H9 (cell line): ENCODE measurements at regions not wholly inside any gene's neighbourhood (a gene's known extent, or its start where the extent isn't known, plus 50 kb on each side); places are given as distances from the start of the nearest gene placed in this dataset.

Source experiments
- DNase-seq: peaks from one replicate; pipeline ENCODE4 v3.0.0-alpha.2; 2017
- H2AFZ ChIP-seq: one replicate; pipeline ENCODE4 v1.6.1; 2013; ENCODE audit warnings: mild to moderate bottlenecking, low read length, control low read depth, moderate library complexity
- H2AK5ac ChIP-seq: 2 replicates; pipeline ENCODE4 v1.6.1; 2013; ENCODE audit warnings: low read length, control low read depth, mixed read lengths; ENCODE audit not compliant: insufficient read length
- H2BK120ac ChIP-seq: one replicate; pipeline ENCODE4 v1.6.1; 2013; ENCODE audit warnings: low read depth, mild to moderate bottlenecking, low read length, control low read depth, inconsistent platforms; ENCODE audit not compliant: poor library complexity, severe bottlenecking
- H2BK12ac ChIP-seq: 2 replicates; pipeline ENCODE4 v1.6.1; 2013; ENCODE audit warnings: low read length, control low read depth, mixed read lengths, low read depth; ENCODE audit not compliant: insufficient read length
- H2BK15ac ChIP-seq: 2 replicates; pipeline ENCODE4 v1.6.1; 2013; ENCODE audit warnings: low read depth, low read length, control low read depth
- H2BK20ac ChIP-seq: one replicate; pipeline ENCODE4 v1.6.1; 2013; ENCODE audit warnings: low read depth, mild to moderate bottlenecking, low read length, control low read depth, inconsistent platforms; ENCODE audit not compliant: poor library complexity, severe bottlenecking
- H2BK5ac ChIP-seq: 2 replicates; pipeline ENCODE4 v1.6.1; 2013; ENCODE audit warnings: low read length, control low read depth, mixed read lengths; ENCODE audit not compliant: insufficient read length
- H3K14ac ChIP-seq: 2 replicates; pipeline ENCODE4 v1.6.1; 2013; ENCODE audit warnings: low read length, control low read depth; ENCODE audit not compliant: insufficient read depth
- H3K18ac ChIP-seq: 2 replicates; pipeline ENCODE4 v1.6.1; 2013; ENCODE audit warnings: low read depth, mild to moderate bottlenecking, mixed read lengths, low read length, control low read depth; ENCODE audit not compliant: insufficient read length
- H3K23ac ChIP-seq: 2 replicates; pipeline ENCODE4 v1.6.1; 2013; ENCODE audit warnings: low read length, control low read depth, mixed read lengths, low read depth; ENCODE audit not compliant: insufficient read length
- H3K23me2 ChIP-seq: 2 replicates; pipeline ENCODE4 v1.6.1; 2013; ENCODE audit warnings: low read depth, mild to moderate bottlenecking, mixed read lengths, low read length, control low read depth; ENCODE audit not compliant: insufficient read length, poor library complexity, severe bottlenecking
- H3K27ac ChIP-seq: 2 replicates; pipeline ENCODE4 v1.5.1; 2013; ENCODE audit warnings: low read length, control low read depth, mixed read lengths, low read depth; ENCODE audit not compliant: insufficient read length
- H3K27me3 ChIP-seq: 2 replicates; pipeline ENCODE4 v1.6.1; 2013; ENCODE audit warnings: low read length, control low read depth, inconsistent platforms; ENCODE audit not compliant: insufficient read depth
- H3K4ac ChIP-seq: 2 replicates; pipeline ENCODE4 v1.6.1; 2013; ENCODE audit warnings: low read depth, mild to moderate bottlenecking, control low read depth, inconsistent platforms, low read length, moderate library complexity
- H3K4me1 ChIP-seq: 2 replicates; pipeline ENCODE4 v1.6.1; 2013; ENCODE audit warnings: low read length, control low read depth, inconsistent platforms; ENCODE audit not compliant: insufficient read depth
- H3K4me2 ChIP-seq: 2 replicates; pipeline ENCODE4 v1.6.1; 2013; ENCODE audit warnings: low read length, control low read depth, mixed read lengths; ENCODE audit not compliant: insufficient read length, insufficient read depth
- H3K56ac ChIP-seq: 2 replicates; pipeline ENCODE4 v1.6.1; 2013; ENCODE audit warnings: low read depth, mild to moderate bottlenecking, mixed read lengths, low read length, control low read depth; ENCODE audit not compliant: insufficient read length
- H3K79me1 ChIP-seq: 2 replicates; pipeline ENCODE4 v1.6.1; 2013; ENCODE audit warnings: low read depth, mild to moderate bottlenecking, moderate library complexity, low read length, control low read depth, inconsistent platforms; ENCODE audit not compliant: insufficient read depth, poor library complexity, severe bottlenecking
- H3K79me2 ChIP-seq: 2 replicates; pipeline ENCODE4 v1.6.1; 2013; ENCODE audit warnings: low read length, control low read depth, inconsistent platforms; ENCODE audit not compliant: insufficient read depth
- H3K9ac ChIP-seq: 2 replicates; pipeline ENCODE4 v1.6.1; 2013; ENCODE audit warnings: low read length, control low read depth, mixed read lengths; ENCODE audit not compliant: insufficient read length; ENCODE audit errors: extremely low read depth
- H3K9me3 ChIP-seq: one replicate; pipeline ENCODE4 v1.6.1; 2013; ENCODE audit warnings: low read depth, low read length, inconsistent platforms; ENCODE audit not compliant: control insufficient read depth
- H3T11ph ChIP-seq: one replicate; pipeline ENCODE4 v1.6.1; 2013; ENCODE audit warnings: mild to moderate bottlenecking, low read length, control low read depth, inconsistent platforms
- H4K20me1 ChIP-seq: one replicate; pipeline ENCODE4 v1.6.1; 2013; ENCODE audit not compliant: control insufficient read depth, insufficient read length, insufficient read depth
- H4K5ac ChIP-seq: 2 replicates; pipeline ENCODE4 v1.6.1; 2013; ENCODE audit warnings: low read depth, mild to moderate bottlenecking, mixed read lengths, low read length, control low read depth; ENCODE audit not compliant: insufficient read length
- H4K8ac ChIP-seq: replicated peaks from 2 replicates; pipeline ENCODE4 v1.6.1; 2013; ENCODE audit warnings: low read length, control low read depth, mixed read lengths, low read depth; ENCODE audit not compliant: insufficient read length
- H4K91ac ChIP-seq: 2 replicates; pipeline ENCODE4 v1.6.1; 2013; ENCODE audit warnings: low read depth, mild to moderate bottlenecking, moderate library complexity, mixed read lengths, low read length, control low read depth; ENCODE audit not compliant: insufficient read length
- H3K27ac Mint-ChIP-seq, 3 experiments: 2 replicates in 2 of 3; 3 replicates in 1 of 3; pipeline ENCODE4 v1.8.0; 2020 to 2021; ENCODE audit warnings: mixed read lengths in 3 of 3, mild to moderate bottlenecking in 1 of 3, moderate library complexity in 1 of 3
- H3K27me3 Mint-ChIP-seq: 2 replicates; pipeline ENCODE4 v1.8.0; 2021; ENCODE audit warnings: low read depth, mild to moderate bottlenecking, moderate library complexity, mixed read lengths
- H3K36me3 Mint-ChIP-seq, 3 experiments: 2 replicates in 2 of 3; 3 replicates in 1 of 3; pipeline ENCODE4 v1.8.0; 2020 to 2021; ENCODE audit warnings: low read depth in 3 of 3, mixed read lengths in 3 of 3; ENCODE audit not compliant: insufficient read depth in 1 of 3
- H3K4me1 Mint-ChIP-seq, 2 experiments: 2 replicates each; pipeline ENCODE4 v1.8.0; 2020; ENCODE audit warnings: mixed read lengths in 2 of 2
- H3K4me3 Mint-ChIP-seq, 2 experiments: 2 replicates in 1 of 2; 3 replicates in 1 of 2; pipeline ENCODE4 v1.8.0; 2020 to 2021; ENCODE audit warnings: mild to moderate bottlenecking in 2 of 2, mixed read lengths in 2 of 2, moderate library complexity in 1 of 2
- H3K9me3 Mint-ChIP-seq, 2 experiments: 2 replicates in 1 of 2; 3 replicates in 1 of 2; pipeline ENCODE4 v1.8.0; 2020; ENCODE audit warnings: mild to moderate bottlenecking in 2 of 2, mixed read lengths in 2 of 2, moderate library complexity in 1 of 2
- CTCF ChIP-seq: fragments of 200-600 bp; sonication (generic); conservative IDR thresholded peaks from 3 replicates; pipeline ENCODE4 v1.8.0; 2021; ENCODE audit warnings: antibody characterized with exemption, mild to moderate bottlenecking
- WGBS: extraction: QIAGEN DNeasy Blood & Tissue Kit; methylation state at CpG from one replicate; pipeline ENCODE4 v1.1.7; 2013; ENCODE audit warnings: missing lambda C conversion rate, low lambda C conversion rate, mixed read lengths; ENCODE audit not compliant: insufficient read length; ENCODE audit errors: extremely low coverage; 5-methylcytosine and 5-hydroxymethylcytosine counted together

- Histone ChIP-seq H4K20me1 (no peaks in the 10 kb centered on the region), H3K56ac (no peak overlapping the region), H3T11ph (no peak overlapping the region), H2AFZ (no peak overlapping the region), H3K23ac (no peak overlapping the region), H2BK20ac (no peak overlapping the region), H4K5ac (no peak overlapping the region), H3K27me3 (no peaks in the 10 kb centered on the region), H3K27ac (no peak overlapping the region), H3K14ac (no peak overlapping the region), H2BK12ac (no peak overlapping the region), H2BK15ac (no peak overlapping the region), H2BK5ac (no peak overlapping the region), H3K9ac (no peak overlapping the region), H2BK120ac (no peak overlapping the region), H2AK5ac (no peak overlapping the region), H4K8ac (no peak overlapping the region), H3K18ac (no peak overlapping the region), H3K4ac (no peak overlapping the region), H3K23me2 (no peaks in the 10 kb centered on the region), H3K4me1 (peaks cover 7% of the 10 kb centered on the region; the same call in 1 of the 2 replicates), H3K79me1 (no peaks in the 10 kb centered on the region), H3K4me2 (no peak overlapping the region), H3K9me3 (no peaks in the 10 kb centered on the region), H4K91ac (no peak overlapping the region), H3K79me2 (no peaks in the 10 kb centered on the region)
- Mint-ChIP-seq H3K36me3 (no peaks in the 10 kb centered on the region; a peak in 1 of 7 replicates), H3K27ac (no peak overlapping the region), H3K4me3 (no peak overlapping the region), H3K4me1 (peaks cover 18 to 20% of the 10 kb centered on the region in 2 experiments), H3K27me3 (no peaks in the 10 kb centered on the region; the same call in 1 of the 2 replicates), H3K9me3 (no peaks in the 10 kb centered on the region)
- WGBS: no CpG with 5 or more reads among the region's 3 CpGs
- no peak for TF ChIP-seq CTCF
- DNase-seq: no peak
Observed at GRCh38 chr1:224873434-224874369, 55.8 kb upstream of the DNAH14 start.
